ENCODE measurements at regions not wholly inside any gene's neighbourhood (a gene's known extent, or its start where the extent isn't known, plus 50 kb on each side); places are given as distances from the start of the nearest gene placed in this dataset.
"Not testable (repeated sequence)": the region's sequence is repeated elsewhere in the genome, so short reads cannot be mapped to it uniquely, and the experiment has no call there.

- H3K36me3 ChIP-seq (ENCODE audit: control insufficient read depth, low read depth, low read length), result no peaks in the 10 kb centered on the region
- no peaks in the 10 kb centered on the region for H3K9me3 ChIP-seq (ENCODE audit: control insufficient read depth, low read depth, low read length)
- H3K9ac ChIP-seq (ENCODE audit: low read length), result no peak overlapping the region
- no peak overlapping the region for H3K4me3 ChIP-seq (ENCODE audit: low read length)
- H3K27me3 ChIP-seq (ENCODE audit: control insufficient read depth, insufficient read depth, low read length), result no peaks in the 10 kb centered on the region
- H3K27ac ChIP-seq (ENCODE audit: low read length), result no peak overlapping the region
- H3K4me1 ChIP-seq (ENCODE audit: control insufficient read depth, low read depth, low read length), result no peaks in the 10 kb centered on the region
Observed at GRCh38 chr5:33188089-33188488, 252.7 kb upstream of the TARS1 start.

GRCh38 chr5:33194914-33195313 is 245.9 kb upstream of the TARS1 start:
- no peaks in the 10 kb centered on the region for H3K36me3 ChIP-seq (ENCODE audit: control insufficient read depth, low read depth, low read length)
- no peak overlapping the region for H3K27ac ChIP-seq (ENCODE audit: low read length)

GRCh38 chr5:33195431-33196165 is 245.2 kb upstream of the TARS1 start:
- H3K27ac ChIP-seq (ENCODE audit: low read length), result no peak overlapping the region
- no peaks in the 10 kb centered on the region for H3K4me1 ChIP-seq (ENCODE audit: control insufficient read depth, low read depth, low read length)
- H3K27me3 ChIP-seq (ENCODE audit: control insufficient read depth, insufficient read depth, low read length), result no peaks in the 10 kb centered on the region
- H3K9me3 ChIP-seq (ENCODE audit: control insufficient read depth, low read depth, low read length), result peaks cover 2% of the 10 kb centered on the region
- no peak overlapping the region for H3K9ac ChIP-seq (ENCODE audit: low read length)
- no peaks in the 10 kb centered on the region for H3K36me3 ChIP-seq (ENCODE audit: control insufficient read depth, low read depth, low read length)
- H3K4me3 ChIP-seq (ENCODE audit: low read length), result no peak overlapping the region

More at GRCh38 chr5:33194914-33195313, 245.9 kb upstream of the TARS1 start:
- Histone ChIP-seq H3K9ac (ENCODE audit: low read length) (no peak overlapping the region), H3K9me3 (ENCODE audit: control insufficient read depth, low read depth, low read length) (peaks cover 2% of the 10 kb centered on the region), H3K4me1 (ENCODE audit: control insufficient read depth, low read depth, low read length) (no peaks in the 10 kb centered on the region), H3K27me3 (ENCODE audit: control insufficient read depth, insufficient read depth, low read length) (no peaks in the 10 kb centered on the region), H3K4me3 (ENCODE audit: low read length) (no peak overlapping the region)

- Histone ChIP-seq H3K4me3 (ENCODE audit: low read length) (no peak overlapping the region), H3K36me3 (ENCODE audit: control insufficient read depth, low read depth, low read length) (no peaks in the 10 kb centered on the region), H3K4me1 (ENCODE audit: control insufficient read depth, low read depth, low read length) (no peaks in the 10 kb centered on the region), H3K9ac (ENCODE audit: low read length) (no peak overlapping the region), H3K27me3 (ENCODE audit: control insufficient read depth, insufficient read depth, low read length) (no peaks in the 10 kb centered on the region), H3K27ac (ENCODE audit: low read length) (no peak overlapping the region), H3K9me3 (ENCODE audit: control insufficient read depth, low read depth, low read length) (peaks cover 2% of the 10 kb centered on the region)
Observed at GRCh38 chr5:33198836-33199235, 241.9 kb upstream of the TARS1 start.

GRCh38 chr5:33203931-33204330 is 236.8 kb upstream of the TARS1 start:
- H3K9me3 ChIP-seq (ENCODE audit: control insufficient read depth, low read depth, low read length), result no peaks in the 10 kb centered on the region
- H3K4me1 ChIP-seq (ENCODE audit: control insufficient read depth, low read depth, low read length), result no peaks in the 10 kb centered on the region
- H3K27ac ChIP-seq (ENCODE audit: low read length), result no peak overlapping the region
- H3K36me3 ChIP-seq (ENCODE audit: control insufficient read depth, low read depth, low read length), result no peaks in the 10 kb centered on the region
- H3K9ac ChIP-seq (ENCODE audit: low read length), result no peak overlapping the region
- no peaks in the 10 kb centered on the region for H3K27me3 ChIP-seq (ENCODE audit: control insufficient read depth, insufficient read depth, low read length)
- H3K4me3 ChIP-seq (ENCODE audit: low read length), result no peak overlapping the region

- no peak overlapping the region for H3K4me3 ChIP-seq (ENCODE audit: low read length)
- no peaks in the 10 kb centered on the region for H3K27me3 ChIP-seq (ENCODE audit: control insufficient read depth, insufficient read depth, low read length)
- H3K9me3 ChIP-seq (ENCODE audit: control insufficient read depth, low read depth, low read length), result no peaks in the 10 kb centered on the region
- H3K27ac ChIP-seq (ENCODE audit: low read length), result no peak overlapping the region
- H3K36me3 ChIP-seq (ENCODE audit: control insufficient read depth, low read depth, low read length), result no peaks in the 10 kb centered on the region
- no peak overlapping the region for H3K9ac ChIP-seq (ENCODE audit: low read length)
- no peaks in the 10 kb centered on the region for H3K4me1 ChIP-seq (ENCODE audit: control insufficient read depth, low read depth, low read length)
Observed at GRCh38 chr5:33205079-33205478, 235.7 kb upstream of the TARS1 start.

GRCh38 chr5:33205727-33206410 is 234.9 kb upstream of the TARS1 start:
- no peaks in the 10 kb centered on the region for H3K27me3 ChIP-seq (ENCODE audit: control insufficient read depth, insufficient read depth, low read length)

GRCh38 chr5:33206962-33207506 is 233.7 kb upstream of the TARS1 start:
- no peak overlapping the region for H3K9ac ChIP-seq (ENCODE audit: low read length)
- no peak overlapping the region for H3K27ac ChIP-seq (ENCODE audit: low read length)
- H3K27me3 ChIP-seq (ENCODE audit: control insufficient read depth, insufficient read depth, low read length), result no peaks in the 10 kb centered on the region
- H3K9me3 ChIP-seq (ENCODE audit: control insufficient read depth, low read depth, low read length), result no peaks in the 10 kb centered on the region
- no peaks in the 10 kb centered on the region for H3K36me3 ChIP-seq (ENCODE audit: control insufficient read depth, low read depth, low read length)
- no peaks in the 10 kb centered on the region for H3K4me1 ChIP-seq (ENCODE audit: control insufficient read depth, low read depth, low read length)
- H3K4me3 ChIP-seq (ENCODE audit: low read length), result no peak overlapping the region

More at GRCh38 chr5:33205727-33206410, 234.9 kb upstream of the TARS1 start:
- Histone ChIP-seq H3K36me3 (ENCODE audit: control insufficient read depth, low read depth, low read length) (no peaks in the 10 kb centered on the region), H3K9ac (ENCODE audit: low read length) (no peak overlapping the region), H3K27ac (ENCODE audit: low read length) (no peak overlapping the region), H3K4me1 (ENCODE audit: control insufficient read depth, low read depth, low read length) (no peaks in the 10 kb centered on the region), H3K4me3 (ENCODE audit: low read length) (no peak overlapping the region), H3K9me3 (ENCODE audit: control insufficient read depth, low read depth, low read length) (no peaks in the 10 kb centered on the region)

GRCh38 chr5:33209252-33209651 is 231.5 kb upstream of the TARS1 start:
- Histone ChIP-seq H3K36me3 (ENCODE audit: control insufficient read depth, low read depth, low read length) (no peaks in the 10 kb centered on the region), H3K27me3 (ENCODE audit: control insufficient read depth, insufficient read depth, low read length) (no peaks in the 10 kb centered on the region), H3K27ac (ENCODE audit: low read length) (no peak overlapping the region), H3K4me3 (ENCODE audit: low read length) (no peak overlapping the region), H3K4me1 (ENCODE audit: control insufficient read depth, low read depth, low read length) (no peaks in the 10 kb centered on the region), H3K9me3 (ENCODE audit: control insufficient read depth, low read depth, low read length) (no peaks in the 10 kb centered on the region), H3K9ac (ENCODE audit: low read length) (no peak overlapping the region)

GRCh38 chr5:33210221-33210620 is 230.5 kb upstream of the TARS1 start:
- not testable (repeated sequence) for H3K27me3 ChIP-seq (ENCODE audit: control insufficient read depth, insufficient read depth, low read length); H3K4me1 ChIP-seq (ENCODE audit: control insufficient read depth, low read depth, low read length)

GRCh38 chr5:33210978-33211377 is 229.8 kb upstream of the TARS1 start:
- no peak overlapping the region for H3K9ac ChIP-seq (ENCODE audit: low read length)
- H3K9me3 ChIP-seq (ENCODE audit: control insufficient read depth, low read depth, low read length), result no peaks in the 10 kb centered on the region
- no peaks in the 10 kb centered on the region for H3K36me3 ChIP-seq (ENCODE audit: control insufficient read depth, low read depth, low read length)
- H3K27me3 ChIP-seq (ENCODE audit: control insufficient read depth, insufficient read depth, low read length), result no peaks in the 10 kb centered on the region
- H3K4me3 ChIP-seq (ENCODE audit: low read length), result no peak overlapping the region
- no peaks in the 10 kb centered on the region for H3K4me1 ChIP-seq (ENCODE audit: control insufficient read depth, low read depth, low read length)
- H3K27ac ChIP-seq (ENCODE audit: low read length), result no peak overlapping the region

More at GRCh38 chr5:33210221-33210620, 230.5 kb upstream of the TARS1 start:
- not testable (repeated sequence) for H3K27ac ChIP-seq (ENCODE audit: low read length); H3K9ac ChIP-seq (ENCODE audit: low read length); H3K36me3 ChIP-seq (ENCODE audit: control insufficient read depth, low read depth, low read length); H3K4me3 ChIP-seq (ENCODE audit: low read length); H3K9me3 ChIP-seq (ENCODE audit: control insufficient read depth, low read depth, low read length)
